HG03442 (cell line): ENCODE measurements at regions not wholly inside any gene's neighbourhood (a gene's known extent, or its start where the extent isn't known, plus 50 kb on each side); places are given as distances from the start of the nearest gene placed in this dataset.

Experiments
- ATAC-seq: cut with Tn5 transposase; IDR thresholded peaks from one replicate; pipeline ENCODE4 v1.9.1; 2021; ENCODE audit warnings: mild to moderate bottlenecking, moderate library complexity; ENCODE audit not compliant: unreplicated experiment

DNA sequence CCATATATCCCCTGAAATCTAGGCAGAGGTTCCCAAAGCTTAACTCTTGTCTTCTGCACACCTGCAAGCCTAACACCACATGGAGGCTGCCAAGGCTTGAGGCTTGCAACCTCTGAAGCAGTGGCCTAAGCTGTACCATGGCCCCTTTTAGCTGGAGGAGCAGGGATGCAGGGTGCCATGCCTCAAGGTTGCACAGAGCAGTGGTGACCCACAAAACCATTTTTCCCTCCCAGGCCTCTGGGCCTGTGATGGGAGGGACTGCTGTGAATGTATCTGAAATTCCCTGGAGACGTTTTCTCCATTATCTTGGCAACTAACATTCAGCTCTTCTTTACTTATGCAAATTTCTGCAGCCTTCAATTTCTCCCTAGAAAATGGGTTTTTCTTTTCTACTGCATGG, 210.0 kb upstream of the KITLG start:
- ATAC-seq, result no peak

DNA sequence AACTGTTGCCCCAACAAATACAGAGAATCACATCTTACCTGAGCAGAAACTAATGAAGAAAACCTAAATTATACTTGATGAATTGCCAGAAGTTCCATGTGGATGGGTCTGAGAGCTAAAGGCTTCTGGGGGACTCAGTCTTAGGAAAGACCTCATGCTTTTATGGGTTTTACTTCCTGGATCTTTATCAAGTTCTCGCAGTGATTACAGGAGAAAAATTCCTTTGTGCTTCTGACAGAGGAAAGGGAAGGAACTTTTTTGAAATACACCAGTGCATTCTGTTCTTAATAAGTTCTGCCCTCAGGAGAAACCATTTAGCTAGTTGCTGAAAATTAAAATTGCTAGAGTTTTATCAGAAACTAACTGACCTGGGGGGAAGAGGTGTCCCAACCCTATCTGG, 203.9 kb upstream of the KITLG start:
- ATAC-seq, result no peak

DNA sequence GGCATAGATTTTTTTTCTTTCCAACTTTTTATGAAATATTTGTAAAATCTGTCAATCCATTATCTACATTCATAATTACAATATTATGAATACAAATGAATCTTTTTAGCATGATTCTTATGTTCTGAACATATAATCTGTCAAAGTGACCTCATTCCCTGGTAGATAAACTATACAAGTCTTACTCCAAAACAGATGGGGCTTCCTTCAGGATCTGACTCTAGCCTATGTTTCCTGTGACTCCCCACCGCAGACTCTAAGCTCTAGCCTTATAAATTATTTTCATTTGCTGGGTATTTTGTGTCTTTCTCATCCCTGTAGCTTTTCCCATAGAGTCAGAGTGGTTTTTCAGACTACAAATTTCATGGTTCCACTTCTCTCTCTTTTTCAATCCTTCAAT, 202.1 kb upstream of the KITLG start:
- ATAC-seq, result no peak

DNA sequence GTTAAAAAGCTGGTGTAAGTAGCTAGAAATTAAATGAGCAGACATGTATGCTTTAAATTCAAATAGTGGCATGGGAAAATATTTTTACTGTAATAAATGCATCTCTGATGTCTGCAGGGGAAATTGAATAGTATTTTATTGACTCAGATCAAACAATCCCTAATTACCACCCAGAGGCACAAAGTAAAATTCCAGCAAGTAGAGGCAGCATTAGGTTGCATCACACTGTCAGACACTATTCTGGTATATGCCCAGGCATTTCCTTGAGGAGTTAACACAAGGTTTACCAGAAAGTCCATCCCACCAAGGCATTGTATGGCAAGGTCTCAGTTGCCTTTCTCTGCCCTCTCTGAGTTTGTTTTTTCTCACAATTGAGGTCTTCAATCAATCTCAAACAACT, 201.6 kb upstream of the KITLG start:
- no peak for ATAC-seq

DNA sequence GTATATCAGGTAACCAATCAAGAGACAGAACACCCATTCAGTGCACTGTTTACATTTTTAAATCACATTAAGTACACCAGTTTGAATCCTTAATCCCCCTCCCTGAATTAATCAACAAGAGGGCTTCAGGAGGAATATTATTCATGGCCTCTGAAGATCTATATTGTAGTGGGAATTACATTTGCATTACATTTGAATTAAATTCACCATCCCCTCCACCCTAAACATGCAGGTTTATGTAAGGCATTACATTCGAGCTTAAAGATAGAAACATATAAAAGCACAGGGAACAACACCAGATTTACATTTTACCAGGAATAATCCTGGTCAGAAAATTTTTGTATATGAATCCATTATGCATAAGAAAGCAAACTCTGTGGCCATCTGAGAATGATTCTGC, 197.8 kb upstream of the KITLG start:
- ATAC-seq, result no peak

DNA sequence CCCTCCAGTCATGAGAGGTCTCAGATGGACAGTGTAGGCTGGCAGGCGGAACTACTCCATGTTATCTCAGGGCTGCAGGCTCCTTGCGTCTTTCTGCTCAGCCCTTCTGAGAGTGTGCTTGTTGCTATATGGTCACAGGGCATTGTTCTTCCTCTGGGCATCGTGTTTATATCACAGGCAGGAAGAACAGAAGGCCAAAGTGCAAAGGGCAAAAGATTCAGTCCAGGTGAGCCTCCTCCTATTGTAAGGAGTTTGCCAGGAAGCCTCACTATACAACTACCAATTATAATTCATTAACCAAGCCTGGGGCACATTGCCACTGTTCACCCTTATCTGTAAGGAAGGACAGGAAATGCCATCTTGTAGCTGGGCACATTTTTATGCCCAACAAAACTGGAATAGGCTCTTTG, 195.5 kb upstream of the KITLG start:
- no peak for ATAC-seq

DNA sequence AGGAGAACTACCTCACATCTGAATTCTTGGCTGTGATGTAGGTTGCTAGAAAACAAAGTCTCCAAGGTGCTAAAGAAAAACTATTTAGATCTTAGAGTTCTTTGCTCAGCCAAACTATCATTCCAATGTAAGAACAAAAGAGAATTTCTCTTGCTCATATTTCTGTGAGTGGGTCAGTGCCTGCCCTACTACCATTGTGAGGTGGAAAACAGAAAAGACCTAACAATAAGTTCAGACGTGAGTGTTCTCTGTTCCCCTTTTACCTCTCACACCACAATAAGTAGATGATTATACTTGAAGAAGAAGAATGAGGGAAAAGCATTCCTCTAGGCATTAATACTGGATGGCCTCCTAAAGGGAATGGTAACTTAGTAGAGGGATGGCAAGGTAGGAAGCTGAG, 187.4 kb upstream of the KITLG start:
- ATAC-seq, result no peak

DNA sequence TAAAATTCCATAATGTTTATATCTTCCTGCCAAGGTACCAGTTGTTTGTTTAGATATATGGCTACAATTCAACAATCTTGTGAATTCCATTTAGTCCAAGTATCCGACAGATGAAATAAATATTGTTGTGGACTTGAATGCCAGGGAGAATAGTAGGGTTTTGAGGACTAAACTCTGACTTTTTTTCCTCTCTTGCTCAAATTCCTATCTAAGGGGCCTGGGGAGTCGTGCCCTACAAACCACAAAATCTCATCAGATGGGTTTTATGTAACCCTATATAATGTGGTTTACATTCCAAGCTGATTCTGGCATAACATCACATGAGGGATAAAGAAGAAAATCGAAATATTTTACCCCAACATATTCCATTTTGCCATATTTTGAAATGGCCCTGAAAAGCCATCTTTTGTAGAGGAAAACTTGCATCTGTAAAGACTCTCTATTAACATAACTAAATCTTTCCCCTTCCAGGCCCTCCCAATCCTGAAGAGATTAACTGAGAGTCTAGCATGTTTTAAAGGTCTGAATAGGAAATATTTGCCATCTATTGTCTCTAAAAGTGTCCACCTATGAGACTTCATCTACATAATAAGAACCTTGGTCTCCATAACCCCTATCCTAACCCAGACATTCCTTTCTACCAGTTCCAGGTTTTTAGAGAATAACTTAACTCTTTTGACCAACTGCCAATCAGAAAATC, 184.7 kb upstream of the KITLG start:
- no peak for ATAC-seq

DNA sequence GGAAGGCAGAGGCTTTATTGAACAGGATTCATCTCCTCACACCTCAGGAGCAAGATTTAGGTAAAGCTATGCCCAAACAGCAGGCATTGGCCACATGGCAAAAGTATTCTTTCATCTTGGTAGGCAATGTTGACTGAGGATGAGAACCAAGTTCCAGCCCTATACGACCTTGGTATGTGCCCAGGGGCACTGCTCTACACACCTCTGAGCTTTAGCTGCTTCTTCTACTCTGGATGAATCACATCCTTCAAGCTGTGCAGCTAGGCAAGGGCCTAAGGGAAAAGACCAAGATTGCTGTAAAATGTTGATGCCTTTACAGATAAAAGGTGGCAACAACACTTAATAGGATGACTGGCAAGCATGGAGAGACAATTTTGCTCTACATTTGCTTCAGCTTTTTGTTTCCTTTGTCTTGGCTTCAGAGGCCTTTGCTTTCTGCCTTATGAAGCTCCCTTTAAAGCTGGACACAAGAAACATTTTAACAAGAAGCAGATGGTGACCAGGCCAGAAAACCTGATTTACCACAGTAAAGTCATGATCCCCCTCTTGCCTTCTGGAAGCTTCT, 183.3 kb upstream of the KITLG start:
- no peak for ATAC-seq

DNA sequence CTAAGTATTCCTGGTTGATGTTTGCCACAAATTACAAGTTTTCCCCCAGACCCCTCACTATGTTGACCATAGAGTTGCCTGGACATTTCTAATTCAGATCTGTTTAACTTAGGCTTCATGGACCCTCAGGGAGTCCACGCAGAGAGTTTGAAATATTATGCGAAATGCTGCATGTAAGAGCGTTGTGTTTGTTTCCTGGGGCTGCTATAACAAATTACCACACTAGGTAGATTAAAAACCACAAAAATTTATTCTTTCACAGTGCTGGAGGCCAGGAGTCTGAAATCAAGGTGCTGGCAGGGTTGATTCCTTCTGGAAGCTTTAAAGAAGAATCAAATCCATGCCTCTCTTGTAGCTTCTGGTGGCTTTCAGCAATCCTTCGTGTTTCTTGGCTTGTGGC, 177.9 kb upstream of the KITLG start:
- no peak for ATAC-seq

DNA sequence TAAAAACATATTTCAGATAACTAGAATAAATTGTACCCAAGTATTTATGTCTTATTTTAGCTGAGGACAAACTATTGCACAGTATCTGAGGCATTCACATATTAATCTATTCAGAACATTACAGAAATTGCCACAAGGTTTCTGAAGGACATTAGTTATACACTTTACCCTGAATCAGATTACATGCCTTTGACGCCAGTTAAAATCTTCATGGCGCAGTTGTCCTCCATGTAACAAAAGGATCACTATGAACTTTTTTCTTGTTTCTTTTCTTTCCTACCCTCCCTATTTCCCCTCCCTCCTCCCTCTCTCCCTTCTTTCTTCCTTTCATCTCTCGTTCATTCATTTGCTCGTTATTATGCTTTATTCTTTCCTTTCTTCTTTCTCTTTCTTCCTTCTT, 176.6 kb upstream of the KITLG start:
- no peak for ATAC-seq

DNA sequence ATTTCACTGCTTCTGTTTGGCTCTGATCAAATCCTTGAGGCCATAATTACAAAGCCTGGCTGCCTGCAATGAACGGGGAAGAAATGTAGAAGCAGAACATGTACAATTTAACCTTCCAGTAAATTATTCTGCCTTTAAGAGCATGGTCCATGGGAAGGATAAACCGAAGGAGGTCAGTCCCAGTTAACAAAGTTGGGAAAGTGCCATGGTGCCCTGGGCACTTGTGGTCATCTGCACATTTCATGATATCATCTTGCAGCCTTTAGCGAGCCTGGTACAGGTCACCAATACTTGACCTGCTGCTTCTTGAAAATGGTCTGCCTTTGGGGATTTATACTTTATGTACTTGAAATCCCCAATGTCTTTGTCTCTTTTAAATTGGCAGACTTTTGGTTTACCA, 175.9 kb upstream of the KITLG start:
- no peak for ATAC-seq

DNA sequence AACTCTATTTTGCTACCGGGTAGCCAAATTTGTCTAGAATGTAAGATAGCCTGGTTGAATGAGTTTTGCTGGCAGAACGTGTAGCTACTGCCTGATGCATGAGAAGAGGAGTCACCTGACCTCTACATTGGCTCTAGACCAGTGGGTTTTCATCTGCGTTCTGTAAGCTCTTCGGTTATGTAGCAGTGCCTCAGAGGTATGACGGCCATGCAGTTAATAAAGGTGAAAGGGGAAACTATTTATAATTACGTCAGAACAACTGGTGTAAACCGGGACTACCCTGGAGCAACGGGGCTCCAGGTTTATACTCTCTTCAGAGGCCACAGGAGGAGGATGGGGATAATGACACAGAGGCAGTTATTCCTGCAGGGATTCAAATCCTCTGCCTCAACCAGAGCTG, 173.4 kb upstream of the KITLG start:
- no peak for ATAC-seq

DNA sequence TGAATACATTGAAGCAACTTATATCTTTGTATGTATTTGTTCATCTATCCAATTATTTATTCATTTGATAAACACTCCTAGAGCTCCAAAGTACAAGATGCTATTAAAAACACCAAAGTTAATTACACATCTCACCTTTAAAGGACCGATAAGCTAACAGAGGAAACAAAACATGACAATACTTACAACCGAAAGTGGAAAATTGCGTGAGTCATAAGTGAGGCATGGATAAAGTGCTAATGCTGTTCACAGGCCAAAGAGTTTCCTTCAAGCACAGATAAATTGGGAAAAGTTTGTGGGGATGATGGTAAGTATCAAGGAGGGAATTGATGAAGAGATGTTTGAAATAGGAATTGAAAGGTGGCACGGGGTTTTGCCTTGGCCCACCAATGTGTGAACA, 172.8 kb upstream of the KITLG start:
- ATAC-seq, result no peak

DNA sequence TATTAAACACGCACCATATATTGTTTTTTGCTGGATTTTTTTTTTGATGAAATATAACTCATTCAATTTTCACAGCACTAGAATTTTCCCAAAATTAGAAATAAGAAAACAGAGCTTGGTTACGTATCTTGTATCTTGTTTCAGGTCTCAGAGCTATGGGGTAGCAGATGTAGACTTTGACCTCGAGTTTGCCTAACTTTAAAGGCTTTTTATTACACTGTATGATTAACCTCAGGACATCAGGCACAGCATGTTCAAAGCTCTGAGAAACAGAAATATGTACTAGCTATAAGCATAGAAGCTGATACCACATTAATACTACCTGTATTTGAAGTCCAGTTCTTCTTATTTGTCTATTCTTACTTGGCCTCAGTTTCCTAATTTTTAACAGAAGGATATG, 171.9 kb upstream of the KITLG start:
- ATAC-seq, result no peak

DNA sequence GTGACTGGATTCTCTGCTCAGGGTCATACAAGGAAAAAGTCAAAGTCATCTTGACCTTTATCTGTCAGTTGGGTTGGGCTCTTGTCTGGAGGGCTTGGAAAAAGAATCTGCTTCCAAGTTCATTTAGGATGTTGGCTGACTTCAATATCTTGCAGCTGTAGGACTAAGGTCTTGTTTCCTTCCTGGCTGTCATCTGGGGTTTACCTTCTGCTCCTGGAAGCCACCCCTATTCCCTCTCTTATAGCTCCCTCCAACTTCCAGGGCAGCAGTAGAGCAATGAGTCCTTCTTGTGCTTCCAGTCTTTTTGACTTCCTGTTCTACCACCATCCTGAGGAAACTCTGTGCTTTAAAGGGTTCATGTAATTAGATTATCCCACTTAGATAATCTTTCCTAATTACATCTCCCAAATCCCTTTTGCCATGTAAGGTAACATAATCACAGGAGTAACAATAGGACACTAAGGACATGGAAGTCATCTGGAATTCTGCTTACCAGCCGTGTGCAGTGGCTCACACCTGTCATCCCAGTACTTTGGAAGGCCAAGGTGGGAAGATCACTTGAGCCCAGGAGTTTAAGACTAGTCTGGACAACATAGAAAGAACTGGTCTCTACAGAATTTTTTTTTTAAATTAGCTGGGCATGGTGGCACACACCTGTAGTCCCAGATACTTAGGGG, 170.7 kb upstream of the KITLG start:
- ATAC-seq, result no peak

DNA sequence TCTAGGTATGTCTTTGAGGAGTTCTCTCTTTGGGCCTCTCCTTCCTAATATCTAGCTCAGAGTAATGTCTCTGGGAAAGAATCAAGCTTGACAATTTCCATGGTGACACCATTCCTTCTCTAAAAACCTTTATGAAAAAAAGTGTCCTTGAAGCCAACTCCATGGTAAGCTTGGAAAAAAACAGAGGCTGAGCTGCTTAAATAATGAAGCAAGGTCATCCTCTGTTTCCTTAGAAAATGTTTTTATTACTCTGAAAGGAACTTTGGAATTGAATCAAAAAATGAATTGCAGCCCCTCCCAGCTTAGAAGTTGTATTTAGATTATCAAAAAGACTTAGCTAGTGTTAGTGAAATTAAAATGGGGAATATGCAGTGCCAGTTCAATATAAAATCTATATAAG, 166.1 kb upstream of the KITLG start:
- no peak for ATAC-seq

DNA sequence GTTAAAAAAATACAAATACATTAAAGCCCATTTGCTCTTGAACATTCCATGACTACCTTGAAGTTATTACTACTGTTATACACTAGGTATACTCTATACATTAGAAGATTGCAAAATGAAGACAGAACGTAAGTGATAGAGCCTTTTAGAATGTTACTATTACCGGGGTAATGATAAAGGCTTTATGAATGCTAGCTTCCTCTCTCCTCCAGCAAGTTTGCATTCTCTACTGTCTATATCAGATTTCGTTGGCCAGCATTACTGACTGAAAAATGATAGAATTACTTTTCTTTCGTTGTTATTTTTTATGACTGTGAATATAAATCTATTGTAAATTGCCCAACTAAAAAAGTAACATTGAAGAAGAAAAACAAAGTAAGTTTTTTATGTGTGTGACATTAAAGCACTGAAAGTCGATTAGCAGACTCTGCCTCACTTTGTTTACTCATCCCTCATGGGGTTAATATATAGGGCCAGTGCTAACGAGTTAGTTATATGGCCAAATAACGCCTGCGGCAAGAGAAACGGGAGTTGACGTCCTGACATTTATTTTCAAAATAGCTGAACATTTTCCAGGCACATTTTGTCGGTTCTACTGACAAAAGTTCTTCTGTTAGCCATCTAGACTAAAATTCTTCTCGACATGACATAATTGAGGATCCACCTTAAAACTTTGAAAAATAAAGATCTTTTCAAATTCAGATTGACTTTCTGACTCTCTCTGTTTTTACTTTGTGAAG, 163.8 kb upstream of the KITLG start:
- no peak for ATAC-seq

DNA sequence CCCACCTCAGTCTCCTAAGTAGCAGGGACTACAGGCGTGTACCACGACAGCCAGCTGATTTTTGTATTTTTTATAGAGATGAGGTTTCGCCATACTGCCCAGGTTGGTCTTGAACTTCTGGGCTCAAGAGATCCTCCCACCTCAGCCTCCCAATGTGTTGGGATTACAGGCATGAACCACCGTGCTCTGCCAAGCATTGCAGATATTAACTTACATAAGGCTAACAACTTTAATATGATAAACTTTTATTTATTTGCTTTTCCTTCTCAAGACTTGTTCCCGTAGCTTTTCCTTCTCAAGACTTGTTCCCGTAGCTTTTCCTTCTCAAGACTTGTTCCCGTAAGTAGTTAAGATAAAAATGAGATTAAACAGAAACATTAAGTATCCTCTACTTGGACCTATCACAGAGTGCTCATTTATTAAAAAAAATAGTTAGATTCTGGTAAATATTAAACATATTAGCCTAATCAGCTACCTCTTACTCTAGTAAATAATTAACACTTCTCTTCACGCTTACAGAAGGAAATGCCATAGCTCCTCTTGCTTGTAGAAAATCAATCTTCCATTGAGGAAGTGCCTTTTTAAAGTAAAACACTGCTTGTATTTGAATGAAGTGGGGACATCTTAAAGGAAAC, 157.7 kb upstream of the KITLG start:
- no peak for ATAC-seq

DNA sequence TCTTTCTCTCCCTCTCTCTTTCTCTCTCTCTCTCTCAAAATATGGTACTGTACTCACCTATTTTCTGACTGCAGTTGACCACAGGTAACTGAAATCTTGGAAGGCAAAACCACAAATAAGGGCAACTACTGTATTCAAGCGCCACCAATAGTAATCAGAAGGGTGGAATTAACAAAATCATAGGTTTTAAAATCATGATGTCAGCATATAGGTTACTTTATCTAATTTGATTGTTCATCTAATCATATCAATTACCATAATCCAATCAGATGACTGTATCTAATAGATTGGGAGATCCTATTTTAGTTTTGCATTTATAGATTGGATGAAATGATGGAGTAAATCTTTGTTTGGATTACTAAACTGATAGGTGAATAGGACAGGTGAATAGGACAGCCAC, 155.8 kb upstream of the KITLG start:
- ATAC-seq, result no peak

DNA sequence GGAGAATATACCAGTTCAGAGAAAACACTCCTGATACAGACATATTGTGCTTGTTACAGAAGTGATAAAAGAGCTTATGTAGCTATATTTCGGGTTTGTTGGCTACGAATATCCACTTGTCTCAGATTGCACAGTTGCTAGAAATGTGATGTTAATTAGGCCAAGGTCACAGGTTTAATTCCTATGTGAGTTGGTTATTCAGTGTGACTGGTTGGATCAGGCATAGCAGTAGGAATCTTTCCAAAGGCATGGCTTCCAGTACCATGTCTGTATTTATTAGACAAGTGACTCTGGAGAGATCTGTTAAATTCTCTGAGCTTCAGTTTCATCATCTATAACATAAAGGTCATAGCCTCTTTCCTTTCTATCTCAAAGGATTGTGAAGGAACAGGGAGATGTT, 152.7 kb upstream of the KITLG start:
- no peak for ATAC-seq

DNA sequence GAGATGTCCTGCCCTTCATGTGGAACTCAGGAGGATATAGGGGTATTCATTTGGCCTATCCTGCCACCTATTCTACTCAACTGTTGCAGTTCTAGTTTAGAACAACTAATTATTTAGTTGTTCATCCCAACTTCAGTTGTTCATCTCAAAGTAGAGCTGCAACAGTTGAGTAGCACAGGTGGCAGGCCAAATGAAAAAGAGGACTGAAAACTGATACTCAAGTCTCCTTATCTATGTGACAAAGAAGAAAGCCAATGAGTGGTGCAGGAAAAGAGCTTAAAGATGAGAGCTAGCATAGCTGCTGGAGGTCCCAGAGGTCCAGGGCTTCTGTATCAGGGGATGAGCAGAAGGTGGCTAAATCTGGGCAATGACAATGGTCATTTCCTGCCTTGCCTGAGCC, 148.9 kb upstream of the KITLG start:
- no peak for ATAC-seq
